H9 (cell line): ENCODE measurements at regions not wholly inside any gene's neighbourhood (a gene's known extent, or its start where the extent isn't known, plus 50 kb on each side); places are given as distances from the start of the nearest gene placed in this dataset.

Source experiments
- DNase-seq: peaks from one replicate; pipeline ENCODE4 v3.0.0-alpha.2; 2017
- H2AFZ ChIP-seq: one replicate; pipeline ENCODE4 v1.6.1; 2013; ENCODE audit warnings: mild to moderate bottlenecking, low read length, control low read depth, moderate library complexity
- H2AK5ac ChIP-seq: 2 replicates; pipeline ENCODE4 v1.6.1; 2013; ENCODE audit warnings: low read length, control low read depth, mixed read lengths; ENCODE audit not compliant: insufficient read length
- H2BK120ac ChIP-seq: one replicate; pipeline ENCODE4 v1.6.1; 2013; ENCODE audit warnings: low read depth, mild to moderate bottlenecking, low read length, control low read depth, inconsistent platforms; ENCODE audit not compliant: poor library complexity, severe bottlenecking
- H2BK12ac ChIP-seq: 2 replicates; pipeline ENCODE4 v1.6.1; 2013; ENCODE audit warnings: low read length, control low read depth, mixed read lengths, low read depth; ENCODE audit not compliant: insufficient read length
- H2BK15ac ChIP-seq: 2 replicates; pipeline ENCODE4 v1.6.1; 2013; ENCODE audit warnings: low read depth, low read length, control low read depth
- H2BK20ac ChIP-seq: one replicate; pipeline ENCODE4 v1.6.1; 2013; ENCODE audit warnings: low read depth, mild to moderate bottlenecking, low read length, control low read depth, inconsistent platforms; ENCODE audit not compliant: poor library complexity, severe bottlenecking
- H2BK5ac ChIP-seq: 2 replicates; pipeline ENCODE4 v1.6.1; 2013; ENCODE audit warnings: low read length, control low read depth, mixed read lengths; ENCODE audit not compliant: insufficient read length
- H3K14ac ChIP-seq: 2 replicates; pipeline ENCODE4 v1.6.1; 2013; ENCODE audit warnings: low read length, control low read depth; ENCODE audit not compliant: insufficient read depth
- H3K18ac ChIP-seq: 2 replicates; pipeline ENCODE4 v1.6.1; 2013; ENCODE audit warnings: low read depth, mild to moderate bottlenecking, mixed read lengths, low read length, control low read depth; ENCODE audit not compliant: insufficient read length
- H3K23ac ChIP-seq: 2 replicates; pipeline ENCODE4 v1.6.1; 2013; ENCODE audit warnings: low read length, control low read depth, mixed read lengths, low read depth; ENCODE audit not compliant: insufficient read length
- H3K23me2 ChIP-seq: 2 replicates; pipeline ENCODE4 v1.6.1; 2013; ENCODE audit warnings: low read depth, mild to moderate bottlenecking, mixed read lengths, low read length, control low read depth; ENCODE audit not compliant: insufficient read length, poor library complexity, severe bottlenecking
- H3K27ac ChIP-seq: 2 replicates; pipeline ENCODE4 v1.5.1; 2013; ENCODE audit warnings: low read length, control low read depth, mixed read lengths, low read depth; ENCODE audit not compliant: insufficient read length
- H3K27me3 ChIP-seq: 2 replicates; pipeline ENCODE4 v1.6.1; 2013; ENCODE audit warnings: low read length, control low read depth, inconsistent platforms; ENCODE audit not compliant: insufficient read depth
- H3K4ac ChIP-seq: 2 replicates; pipeline ENCODE4 v1.6.1; 2013; ENCODE audit warnings: low read depth, mild to moderate bottlenecking, control low read depth, inconsistent platforms, low read length, moderate library complexity
- H3K4me1 ChIP-seq: 2 replicates; pipeline ENCODE4 v1.6.1; 2013; ENCODE audit warnings: low read length, control low read depth, inconsistent platforms; ENCODE audit not compliant: insufficient read depth
- H3K4me2 ChIP-seq: 2 replicates; pipeline ENCODE4 v1.6.1; 2013; ENCODE audit warnings: low read length, control low read depth, mixed read lengths; ENCODE audit not compliant: insufficient read length, insufficient read depth
- H3K56ac ChIP-seq: 2 replicates; pipeline ENCODE4 v1.6.1; 2013; ENCODE audit warnings: low read depth, mild to moderate bottlenecking, mixed read lengths, low read length, control low read depth; ENCODE audit not compliant: insufficient read length
- H3K79me1 ChIP-seq: 2 replicates; pipeline ENCODE4 v1.6.1; 2013; ENCODE audit warnings: low read depth, mild to moderate bottlenecking, moderate library complexity, low read length, control low read depth, inconsistent platforms; ENCODE audit not compliant: insufficient read depth, poor library complexity, severe bottlenecking
- H3K79me2 ChIP-seq: 2 replicates; pipeline ENCODE4 v1.6.1; 2013; ENCODE audit warnings: low read length, control low read depth, inconsistent platforms; ENCODE audit not compliant: insufficient read depth
- H3K9ac ChIP-seq: 2 replicates; pipeline ENCODE4 v1.6.1; 2013; ENCODE audit warnings: low read length, control low read depth, mixed read lengths; ENCODE audit not compliant: insufficient read length; ENCODE audit errors: extremely low read depth
- H3K9me3 ChIP-seq: one replicate; pipeline ENCODE4 v1.6.1; 2013; ENCODE audit warnings: low read depth, low read length, inconsistent platforms; ENCODE audit not compliant: control insufficient read depth
- H3T11ph ChIP-seq: one replicate; pipeline ENCODE4 v1.6.1; 2013; ENCODE audit warnings: mild to moderate bottlenecking, low read length, control low read depth, inconsistent platforms
- H4K20me1 ChIP-seq: one replicate; pipeline ENCODE4 v1.6.1; 2013; ENCODE audit not compliant: control insufficient read depth, insufficient read length, insufficient read depth
- H4K5ac ChIP-seq: 2 replicates; pipeline ENCODE4 v1.6.1; 2013; ENCODE audit warnings: low read depth, mild to moderate bottlenecking, mixed read lengths, low read length, control low read depth; ENCODE audit not compliant: insufficient read length
- H4K8ac ChIP-seq: replicated peaks from 2 replicates; pipeline ENCODE4 v1.6.1; 2013; ENCODE audit warnings: low read length, control low read depth, mixed read lengths, low read depth; ENCODE audit not compliant: insufficient read length
- H4K91ac ChIP-seq: 2 replicates; pipeline ENCODE4 v1.6.1; 2013; ENCODE audit warnings: low read depth, mild to moderate bottlenecking, moderate library complexity, mixed read lengths, low read length, control low read depth; ENCODE audit not compliant: insufficient read length
- H3K27ac Mint-ChIP-seq, 3 experiments: 2 replicates in 2 of 3; 3 replicates in 1 of 3; pipeline ENCODE4 v1.8.0; 2020 to 2021; ENCODE audit warnings: mixed read lengths in 3 of 3, mild to moderate bottlenecking in 1 of 3, moderate library complexity in 1 of 3
- H3K27me3 Mint-ChIP-seq: 2 replicates; pipeline ENCODE4 v1.8.0; 2021; ENCODE audit warnings: low read depth, mild to moderate bottlenecking, moderate library complexity, mixed read lengths
- H3K36me3 Mint-ChIP-seq, 3 experiments: 2 replicates in 2 of 3; 3 replicates in 1 of 3; pipeline ENCODE4 v1.8.0; 2020 to 2021; ENCODE audit warnings: low read depth in 3 of 3, mixed read lengths in 3 of 3; ENCODE audit not compliant: insufficient read depth in 1 of 3
- H3K4me1 Mint-ChIP-seq, 2 experiments: 2 replicates each; pipeline ENCODE4 v1.8.0; 2020; ENCODE audit warnings: mixed read lengths in 2 of 2
- H3K4me3 Mint-ChIP-seq, 2 experiments: 2 replicates in 1 of 2; 3 replicates in 1 of 2; pipeline ENCODE4 v1.8.0; 2020 to 2021; ENCODE audit warnings: mild to moderate bottlenecking in 2 of 2, mixed read lengths in 2 of 2, moderate library complexity in 1 of 2
- H3K9me3 Mint-ChIP-seq, 2 experiments: 2 replicates in 1 of 2; 3 replicates in 1 of 2; pipeline ENCODE4 v1.8.0; 2020; ENCODE audit warnings: mild to moderate bottlenecking in 2 of 2, mixed read lengths in 2 of 2, moderate library complexity in 1 of 2
- WGBS: extraction: QIAGEN DNeasy Blood & Tissue Kit; methylation state at CpG from one replicate; pipeline ENCODE4 v1.1.7; 2013; ENCODE audit warnings: missing lambda C conversion rate, low lambda C conversion rate, mixed read lengths; ENCODE audit not compliant: insufficient read length; ENCODE audit errors: extremely low coverage; 5-methylcytosine and 5-hydroxymethylcytosine counted together
- TF ChIP-seq, protein P1 (sequence below): fragments of 200-600 bp; sonication (generic); conservative IDR thresholded peaks from 3 replicates; pipeline ENCODE4 v1.8.0; 2021; ENCODE audit warnings: antibody characterized with exemption, mild to moderate bottlenecking

DNA sequence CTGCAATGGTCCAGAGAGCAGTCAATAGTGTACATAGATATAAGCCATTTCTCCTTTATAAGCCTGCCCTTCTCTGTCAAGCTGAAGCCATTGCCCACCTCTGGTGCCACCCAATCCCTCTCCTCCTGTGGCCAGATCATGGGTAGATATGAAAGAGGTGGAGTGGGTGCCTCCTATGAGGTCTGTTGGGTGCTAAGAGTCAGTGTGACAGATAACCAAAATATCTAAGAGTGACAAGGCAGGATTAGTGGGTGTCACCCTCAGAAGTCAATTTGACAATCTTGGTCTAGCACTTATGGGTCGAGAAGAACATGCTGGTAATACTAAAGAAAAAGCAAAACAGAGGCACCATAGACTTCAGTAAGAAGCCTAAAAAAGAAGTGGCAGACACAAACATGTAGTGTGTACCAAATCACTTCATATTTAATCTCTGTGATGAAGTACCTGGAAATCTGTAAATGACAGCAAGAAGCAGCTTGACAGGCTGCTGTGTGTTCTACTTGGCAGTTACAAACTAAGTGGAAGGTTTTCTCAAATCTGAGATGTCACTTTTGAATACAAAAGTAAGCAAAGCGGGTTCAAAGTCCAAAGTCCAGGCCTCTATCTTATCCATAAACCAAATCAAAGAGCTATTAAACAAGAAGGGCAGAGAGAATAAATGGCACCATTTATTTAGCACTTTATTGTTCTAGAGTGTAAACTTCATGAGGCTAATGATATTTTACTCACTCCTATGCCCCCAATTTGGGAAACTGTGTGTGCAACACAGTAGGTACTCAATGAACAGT lies 118.9 kb upstream of the EOMES start:
- Histone ChIP-seq H2AK5ac (no peak overlapping the region), H3K4me1 (no peaks in the 10 kb centered on the region), H3K23ac (no peak overlapping the region), H2BK20ac (no peak overlapping the region), H4K5ac (no peak overlapping the region), H3K56ac (no peak overlapping the region), H2BK12ac (no peak overlapping the region), H3K9ac (no peak overlapping the region), H2BK120ac (no peak overlapping the region), H3K79me1 (no peaks in the 10 kb centered on the region), H3K27ac (no peak overlapping the region), H4K8ac (no peak overlapping the region), H2BK5ac (no peak overlapping the region), H3K4ac (no peak overlapping the region), H3K18ac (no peak overlapping the region), H3K23me2 (no peaks in the 10 kb centered on the region), H2AFZ (no peak overlapping the region), H3K9me3 (no peaks in the 10 kb centered on the region), H3K79me2 (no peaks in the 10 kb centered on the region), H3T11ph (no peak overlapping the region), H3K27me3 (no peaks in the 10 kb centered on the region), H4K91ac (no peak overlapping the region), H2BK15ac (no peak overlapping the region), H3K14ac (no peak overlapping the region), H4K20me1 (no peaks in the 10 kb centered on the region), H3K4me2 (no peak overlapping the region)
- H3K27me3 Mint-ChIP-seq = no peaks in the 10 kb centered on the region
- TF ChIP-seq, protein P1, sequence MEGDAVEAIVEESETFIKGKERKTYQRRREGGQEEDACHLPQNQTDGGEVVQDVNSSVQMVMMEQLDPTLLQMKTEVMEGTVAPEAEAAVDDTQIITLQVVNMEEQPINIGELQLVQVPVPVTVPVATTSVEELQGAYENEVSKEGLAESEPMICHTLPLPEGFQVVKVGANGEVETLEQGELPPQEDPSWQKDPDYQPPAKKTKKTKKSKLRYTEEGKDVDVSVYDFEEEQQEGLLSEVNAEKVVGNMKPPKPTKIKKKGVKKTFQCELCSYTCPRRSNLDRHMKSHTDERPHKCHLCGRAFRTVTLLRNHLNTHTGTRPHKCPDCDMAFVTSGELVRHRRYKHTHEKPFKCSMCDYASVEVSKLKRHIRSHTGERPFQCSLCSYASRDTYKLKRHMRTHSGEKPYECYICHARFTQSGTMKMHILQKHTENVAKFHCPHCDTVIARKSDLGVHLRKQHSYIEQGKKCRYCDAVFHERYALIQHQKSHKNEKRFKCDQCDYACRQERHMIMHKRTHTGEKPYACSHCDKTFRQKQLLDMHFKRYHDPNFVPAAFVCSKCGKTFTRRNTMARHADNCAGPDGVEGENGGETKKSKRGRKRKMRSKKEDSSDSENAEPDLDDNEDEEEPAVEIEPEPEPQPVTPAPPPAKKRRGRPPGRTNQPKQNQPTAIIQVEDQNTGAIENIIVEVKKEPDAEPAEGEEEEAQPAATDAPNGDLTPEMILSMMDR = no peak
- WGBS = no CpG with 5 or more reads among the region's 2 CpGs
- H3K36me3 Mint-ChIP-seq = peaks cover 2 to 5% (median 4%) of the 10 kb centered on the region in 3 experiments; a peak in 5 of 7 replicates
- H3K9me3 Mint-ChIP-seq = 0 out of 5 replicates have a peak, but pooled peaks cover 0 to 2% of the 10 kb centered on the region in 2 experiments
- H3K4me1 Mint-ChIP-seq = no peaks in the 10 kb centered on the region; a peak in 1 of 4 replicates
- H3K4me3 Mint-ChIP-seq = no peak overlapping the region
- no peak for DNase-seq
- no peak overlapping the region for H3K27ac Mint-ChIP-seq
